Neural cell (in vitro differentiated cells): ENCODE measurements at regions not wholly inside any gene's neighbourhood (a gene's known extent, or its start where the extent isn't known, plus 50 kb on each side); places are given as distances from the start of the nearest gene placed in this dataset.

Source experiments
- EP300 ChIP-seq: fragments of 450-650 bp; conservative IDR thresholded peaks from 2 replicates; pipeline ENCODE4 v1.6.1; 2014; ENCODE audit warnings: antibody characterized with exemption, mild to moderate bottlenecking, moderate library complexity; ENCODE audit not compliant: poor library complexity, severe bottlenecking
- EZH2 ChIP-seq: fragments of 200-600, 300-800 bp; shearing (Covaris generic), sonication (generic); IDR thresholded peaks from 2 replicates; pipeline ENCODE4 v1.6.1; 2014; ENCODE audit warnings: antibody characterized with exemption, low read length, borderline replicate concordance, mild to moderate bottlenecking; ENCODE audit not compliant: insufficient read depth, poor library complexity, severe bottlenecking
- POLR2AphosphoS5 ChIP-seq: IDR thresholded peaks from 2 replicates; pipeline ENCODE4 v1.6.1; 2012
- RAD21 ChIP-seq: fragments of 450-650 bp; conservative IDR thresholded peaks from 2 replicates; pipeline ENCODE4 v1.6.1; 2014; ENCODE audit warnings: antibody characterized with exemption, mild to moderate bottlenecking, moderate library complexity
- TF ChIP-seq, protein P1 (sequence below): fragments of 450-650 bp; IDR thresholded peaks from 2 replicates; pipeline ENCODE4 v1.5.1; 2014; ENCODE audit warnings: antibody characterized with exemption, mild to moderate bottlenecking, moderate library complexity; ENCODE audit not compliant: poor library complexity, severe bottlenecking

- TF ChIP-seq EP300 = no peak
- TF ChIP-seq, protein P1, sequence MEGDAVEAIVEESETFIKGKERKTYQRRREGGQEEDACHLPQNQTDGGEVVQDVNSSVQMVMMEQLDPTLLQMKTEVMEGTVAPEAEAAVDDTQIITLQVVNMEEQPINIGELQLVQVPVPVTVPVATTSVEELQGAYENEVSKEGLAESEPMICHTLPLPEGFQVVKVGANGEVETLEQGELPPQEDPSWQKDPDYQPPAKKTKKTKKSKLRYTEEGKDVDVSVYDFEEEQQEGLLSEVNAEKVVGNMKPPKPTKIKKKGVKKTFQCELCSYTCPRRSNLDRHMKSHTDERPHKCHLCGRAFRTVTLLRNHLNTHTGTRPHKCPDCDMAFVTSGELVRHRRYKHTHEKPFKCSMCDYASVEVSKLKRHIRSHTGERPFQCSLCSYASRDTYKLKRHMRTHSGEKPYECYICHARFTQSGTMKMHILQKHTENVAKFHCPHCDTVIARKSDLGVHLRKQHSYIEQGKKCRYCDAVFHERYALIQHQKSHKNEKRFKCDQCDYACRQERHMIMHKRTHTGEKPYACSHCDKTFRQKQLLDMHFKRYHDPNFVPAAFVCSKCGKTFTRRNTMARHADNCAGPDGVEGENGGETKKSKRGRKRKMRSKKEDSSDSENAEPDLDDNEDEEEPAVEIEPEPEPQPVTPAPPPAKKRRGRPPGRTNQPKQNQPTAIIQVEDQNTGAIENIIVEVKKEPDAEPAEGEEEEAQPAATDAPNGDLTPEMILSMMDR = no peak
- no peak for TF ChIP-seq EZH2
- TF ChIP-seq POLR2AphosphoS5 = no peak
- no peak for TF ChIP-seq RAD21
These were observed 94.3 kb upstream of the YWHAQ start for GRCh38 chr2:9725106-9725505.
